GM18505 (cell line): ENCODE measurements at regions not wholly inside any gene's neighbourhood (a gene's known extent, or its start where the extent isn't known, plus 50 kb on each side); places are given as distances from the start of the nearest gene placed in this dataset.

ENCODE experiments used
- ATAC-seq: cut with Tn5 transposase; IDR thresholded peaks from one replicate; pipeline ENCODE4 v1.9.1; 2021; ENCODE audit not compliant: unreplicated experiment
- POLR2A ChIP-seq: IDR thresholded peaks from 4 replicates; pipeline ENCODE4 v1.6.1; 2011; ENCODE audit warnings: borderline replicate concordance; ENCODE audit not compliant: insufficient read depth, insufficient read length; ENCODE audit errors: extremely low read depth

DNA sequence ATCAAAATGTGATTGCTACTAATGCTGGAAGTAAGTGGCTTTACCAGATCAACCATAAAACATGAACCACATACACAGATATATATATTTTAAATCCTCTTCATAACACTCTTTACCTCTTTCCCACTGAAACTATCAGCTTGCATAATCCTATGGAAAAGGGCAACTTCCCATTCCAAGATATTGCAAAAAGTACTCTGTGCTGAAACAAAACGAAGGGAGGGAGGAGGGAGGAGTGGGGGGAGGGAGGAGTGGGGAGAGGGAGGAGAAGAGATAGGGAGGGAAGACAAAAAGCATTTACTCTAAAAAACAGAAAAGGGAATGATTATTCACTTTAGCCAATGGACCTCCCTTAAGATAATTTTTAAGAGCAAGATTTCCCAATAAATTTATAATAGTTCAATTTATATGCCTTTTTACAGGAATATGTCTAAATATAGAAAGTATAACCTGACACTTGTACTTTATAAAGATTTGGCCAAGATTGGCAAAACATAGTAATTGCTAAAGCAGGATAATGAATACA lies 344.8 kb upstream of the NFE2L3 start:
- TF ChIP-seq POLR2A, result no peak
- no peak for ATAC-seq

DNA sequence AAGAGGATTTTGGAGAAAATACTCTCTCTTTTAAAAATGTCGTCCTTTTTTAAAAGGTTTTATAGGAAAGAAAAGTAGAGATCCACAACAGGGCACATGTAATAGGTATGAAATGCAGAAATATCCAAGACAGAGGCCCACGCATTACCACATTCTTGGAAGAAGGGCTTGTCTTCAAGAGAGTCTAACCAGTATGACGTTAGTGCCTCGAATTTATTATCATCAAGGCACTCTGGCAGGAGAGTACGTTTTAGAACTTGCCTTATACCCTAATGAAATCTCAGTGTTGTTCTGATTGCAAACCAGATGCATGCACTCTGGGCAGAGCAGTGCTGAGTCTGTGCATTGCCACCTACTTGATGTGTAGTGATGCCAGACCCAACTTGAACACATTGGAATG lies 342.6 kb upstream of the NFE2L3 start:
- ATAC-seq, result no peak

DNA sequence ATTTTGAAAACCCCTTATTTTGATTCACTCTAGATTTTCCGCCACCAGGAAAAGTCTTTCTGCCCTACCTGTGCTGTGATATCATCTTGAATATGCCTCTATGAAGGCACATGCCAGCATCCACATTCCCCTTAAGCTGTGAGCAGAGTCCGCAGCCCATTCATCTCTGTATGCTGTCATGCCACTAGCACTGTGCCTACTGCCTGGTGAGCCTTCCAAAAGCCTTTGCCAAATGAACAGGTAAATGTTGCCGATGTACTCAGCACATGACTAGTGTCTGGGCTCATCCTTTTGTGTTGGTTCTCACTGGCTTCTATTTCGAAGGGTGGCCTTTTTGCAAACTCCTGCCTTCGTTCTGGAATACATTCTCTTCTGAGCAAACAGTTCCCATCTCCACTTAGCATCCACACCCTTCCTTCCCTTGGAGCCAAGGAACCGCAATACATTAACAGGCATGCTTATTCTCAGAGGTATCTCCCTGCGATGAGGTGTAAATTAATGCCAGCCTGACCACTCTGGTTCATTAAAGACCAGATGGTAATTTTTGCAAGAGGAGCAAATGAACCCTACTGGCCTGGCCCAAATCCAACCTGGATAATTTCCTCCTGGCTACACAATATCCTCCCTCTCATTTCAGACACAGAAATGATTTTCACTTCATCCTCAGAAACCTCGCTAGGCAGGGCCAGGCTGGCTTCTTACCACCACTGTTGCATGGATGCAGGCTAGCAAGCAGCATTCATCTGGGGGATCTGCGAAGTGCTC lies 339.7 kb upstream of the NFE2L3 start:
- no peak for TF ChIP-seq POLR2A
- no peak for ATAC-seq

More for the DNA sequence above, 342.6 kb upstream of the NFE2L3 start:
- no peak for TF ChIP-seq POLR2A

- no peak for ATAC-seq
- no peak for TF ChIP-seq POLR2A
Observed at GRCh38 chr7:25813381-25813780, 338.6 kb upstream of the NFE2L3 start.

- no peak for ATAC-seq
- TF ChIP-seq POLR2A, result no peak
Observed at GRCh38 chr7:25815711-25816110, 336.3 kb upstream of the NFE2L3 start.

DNA sequence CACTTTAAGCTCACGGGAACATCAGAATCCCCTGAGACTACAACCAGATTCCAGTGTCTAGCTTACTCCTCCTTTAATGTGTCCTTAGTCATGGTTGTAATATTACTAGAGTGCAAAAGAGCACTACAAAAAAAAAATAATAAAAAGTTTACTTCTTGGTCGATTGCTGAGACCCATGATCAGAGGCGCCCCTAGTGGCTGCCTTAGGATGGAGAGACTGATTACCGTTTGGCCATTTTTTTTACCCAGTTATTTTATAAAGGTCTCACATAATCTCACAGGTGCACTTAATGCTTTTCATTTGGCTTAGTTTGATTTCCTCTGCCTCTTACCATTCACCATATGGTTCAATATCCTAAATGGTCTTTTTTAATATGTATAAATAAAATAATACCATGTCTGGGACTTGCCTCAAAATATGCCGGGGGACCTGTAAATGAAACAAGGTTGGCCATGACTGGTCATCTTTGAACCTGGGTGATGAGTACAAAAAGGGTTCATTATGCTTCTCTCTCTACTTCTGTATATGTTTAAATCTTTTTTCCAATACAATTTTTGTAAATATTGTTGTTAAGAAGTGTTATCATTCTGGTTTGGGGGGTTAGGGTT lies 331.5 kb upstream of the NFE2L3 start:
- ATAC-seq, result no peak
- TF ChIP-seq POLR2A, result no peak

GRCh38 chr7:25821225-25821624 lies 330.8 kb upstream of the NFE2L3 start:
- no peak for TF ChIP-seq POLR2A

DNA sequence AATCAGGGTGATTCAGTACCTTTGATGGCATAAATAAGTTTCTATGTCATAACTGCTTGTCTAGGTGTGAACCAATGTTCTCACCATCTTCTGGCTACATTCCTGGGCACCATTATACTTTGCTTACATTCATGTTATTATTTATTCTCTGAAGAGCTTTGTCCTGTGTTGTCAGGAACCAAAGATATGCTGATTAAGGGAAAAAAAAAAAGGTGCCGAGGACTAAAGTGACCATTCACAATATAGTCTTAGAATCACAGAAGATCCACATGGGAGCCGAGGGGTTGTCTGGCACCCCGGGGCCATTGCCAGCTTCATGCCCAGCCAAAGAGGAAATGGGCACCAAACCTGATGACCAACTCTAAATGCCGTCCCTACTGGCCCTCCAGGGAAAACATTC lies 329.2 kb upstream of the NFE2L3 start:
- no peak for TF ChIP-seq POLR2A
- ATAC-seq, result no peak

More at GRCh38 chr7:25821225-25821624, 330.8 kb upstream of the NFE2L3 start:
- no peak for ATAC-seq

GRCh38 chr7:25823571-25823970 lies 328.4 kb upstream of the NFE2L3 start:
- ATAC-seq, result no peak

GRCh38 chr7:25828468-25828867 lies 323.5 kb upstream of the NFE2L3 start:
- no peak for ATAC-seq
- TF ChIP-seq POLR2A, result no peak

More at GRCh38 chr7:25823571-25823970, 328.4 kb upstream of the NFE2L3 start:
- TF ChIP-seq POLR2A, result no peak

DNA sequence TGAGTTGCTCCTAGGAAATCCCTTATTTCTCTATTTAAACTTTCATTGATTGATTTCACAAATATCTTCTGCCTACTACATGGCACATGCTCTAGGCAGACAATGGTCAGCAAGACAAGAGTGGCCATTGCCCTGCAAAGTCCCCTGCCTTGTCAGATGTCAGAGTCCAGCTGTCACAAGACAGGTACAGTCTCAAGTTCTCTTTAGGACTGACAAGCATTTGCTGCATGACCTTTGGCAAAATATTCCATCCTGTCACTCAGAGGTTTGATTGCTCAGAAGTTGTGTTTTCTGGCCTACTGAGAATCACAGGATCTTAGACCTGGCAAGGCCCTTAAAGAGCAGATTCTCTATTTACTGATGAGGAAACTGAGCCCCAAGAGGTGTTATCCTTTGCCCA lies 322.3 kb upstream of the NFE2L3 start:
- no peak for ATAC-seq
- TF ChIP-seq POLR2A, result no peak

- no peak for TF ChIP-seq POLR2A
- ATAC-seq, result no peak
Observed at GRCh38 chr7:25830215-25830614, 321.8 kb upstream of the NFE2L3 start.

- no peak for ATAC-seq
- no peak for TF ChIP-seq POLR2A
Observed at GRCh38 chr7:25831062-25831691, 320.8 kb upstream of the NFE2L3 start.
